Germinal center (tissue), 1 donor: ENCODE measurements at regions not wholly inside any gene's neighbourhood (a gene's known extent, or its start where the extent isn't known, plus 50 kb on each side); places are given as distances from the start of the nearest gene placed in this dataset.

Experiments used
- DNase-seq: peaks from one replicate; pipeline ENCODE4 v3.0.0; 2012; ENCODE audit warnings: mixed read lengths, low spot score

DNA sequence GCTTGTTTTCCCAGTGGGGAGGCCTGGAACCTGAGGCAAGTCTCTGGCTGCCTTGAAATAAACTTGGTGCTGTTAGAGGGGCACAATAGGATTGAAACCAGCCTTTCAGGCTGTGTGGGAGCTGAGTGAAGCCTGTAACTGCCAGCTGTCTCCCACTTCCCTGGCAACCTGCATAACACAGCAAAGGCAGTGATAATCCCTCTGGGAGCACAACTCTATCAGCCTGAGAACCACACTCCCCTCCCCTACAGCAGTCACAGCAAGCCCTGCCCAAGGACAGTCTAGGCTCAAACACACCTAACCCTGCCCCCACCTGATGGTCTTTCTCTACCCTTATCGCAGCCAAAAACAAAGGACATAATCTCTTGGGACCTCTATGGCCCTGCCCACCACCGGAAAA, 683.8 kb upstream of the ATXN8OS start:
- no peak for DNase-seq

GRCh38 chr13:69418319-69418718, 689.3 kb upstream of the ATXN8OS start:
- no peak for DNase-seq

DNA sequence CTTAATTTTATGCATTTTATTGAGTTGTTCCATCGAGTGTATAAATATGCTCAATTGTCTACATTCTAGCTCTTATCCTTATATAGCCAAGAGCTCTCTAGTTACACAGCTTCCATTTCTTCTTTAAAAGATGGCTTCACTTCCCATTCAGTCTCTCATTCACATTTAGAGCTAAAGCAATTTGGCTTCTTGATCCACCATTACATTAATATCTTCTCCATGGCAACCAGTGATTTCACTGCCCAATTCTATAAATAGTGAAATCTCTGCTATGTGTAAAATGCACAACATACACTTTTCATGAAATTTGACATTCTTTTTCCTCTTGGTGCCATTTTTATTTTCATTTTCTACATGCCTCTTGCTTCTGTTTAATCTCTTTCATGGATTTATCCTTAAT, 696.9 kb upstream of the ATXN8OS start:
- DNase-seq: no peak

GRCh38 chr13:69391756-69392155, 715.9 kb upstream of the ATXN8OS start:
- DNase-seq: no peak

DNA sequence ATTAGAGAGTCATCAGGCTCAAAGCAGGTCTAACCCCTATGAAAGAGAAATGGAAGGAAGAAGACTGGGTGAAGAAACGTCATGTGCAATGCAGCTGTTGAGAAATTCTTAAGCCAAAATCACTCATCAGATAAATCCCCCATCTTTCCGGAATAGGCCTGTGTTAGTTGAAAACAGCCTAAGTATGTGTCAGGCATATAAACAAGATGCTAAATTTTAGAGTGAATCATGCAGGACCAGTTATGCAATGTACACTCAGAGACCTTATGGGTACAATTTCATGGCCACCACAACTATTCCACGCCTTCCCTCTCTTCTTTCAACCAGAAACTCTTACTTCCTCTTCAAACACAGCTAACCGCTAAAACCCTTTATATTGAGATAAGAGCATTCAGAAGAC, 717.7 kb upstream of the ATXN8OS start:
- DNase-seq: no peak

- no peak for DNase-seq
Measured at GRCh38 chr13:69373747-69374425, 733.7 kb upstream of the ATXN8OS start.

- DNase-seq: no peak
Measured at GRCh38 chr13:69363360-69363759, 744.3 kb upstream of the ATXN8OS start.

- no peak for DNase-seq
Measured at GRCh38 chr13:69331245-69331644, 776.4 kb upstream of the ATXN8OS start.

DNA sequence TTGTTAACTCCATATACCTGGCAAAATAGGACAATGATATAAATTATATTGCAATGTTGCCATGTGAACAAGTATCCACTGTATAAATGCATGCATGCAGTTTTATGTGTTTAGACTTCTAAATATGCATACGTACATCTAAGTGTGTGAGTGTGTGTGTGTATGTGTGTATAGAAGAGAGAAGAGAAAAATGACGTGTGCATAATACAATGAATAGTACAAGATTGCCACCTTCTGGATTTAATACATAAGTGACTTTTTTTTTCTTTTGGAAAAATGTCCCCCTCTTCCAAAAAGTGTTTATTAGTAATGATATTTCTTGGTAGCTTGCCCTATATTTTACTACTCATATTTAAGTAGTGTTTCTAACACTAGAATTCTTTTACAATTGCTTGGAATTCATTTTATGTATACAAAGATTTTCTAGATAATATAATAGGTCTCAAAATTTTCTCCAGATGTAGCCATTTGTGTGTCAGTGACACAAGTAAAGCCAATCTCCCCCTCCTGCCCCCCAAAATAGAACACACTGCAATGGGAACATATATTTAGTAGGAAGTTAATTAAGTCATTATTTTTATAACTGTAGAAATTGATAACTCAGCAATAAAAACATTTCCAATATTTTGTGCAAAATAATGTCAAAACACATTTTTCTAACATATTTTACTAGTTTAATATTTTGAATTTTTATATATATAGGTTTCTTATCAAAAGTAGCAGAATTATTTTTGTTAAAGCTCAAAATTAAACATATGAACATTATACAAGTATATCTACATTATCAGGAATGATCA, 783.3 kb upstream of the ATXN8OS start:
- no peak for DNase-seq

DNA sequence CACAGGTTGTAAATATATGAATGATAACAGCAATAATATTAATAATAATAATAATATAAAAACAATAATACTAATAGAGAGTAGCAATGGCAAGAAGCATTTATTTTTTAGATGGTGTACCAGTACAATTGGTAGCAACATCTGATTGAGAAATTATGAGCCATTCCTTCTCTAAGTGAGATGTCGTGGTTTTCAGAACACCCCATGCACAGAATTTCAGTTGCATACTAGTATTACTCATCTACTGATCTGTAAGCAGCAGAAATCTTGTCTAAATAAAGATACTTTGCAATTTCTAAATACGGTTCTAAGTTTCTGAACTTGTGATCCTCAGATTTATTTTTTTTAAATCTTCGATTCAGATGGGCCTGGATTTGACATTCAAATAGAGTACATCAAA, 788.0 kb upstream of the ATXN8OS start:
- DNase-seq: no peak

- DNase-seq: no peak
Measured at GRCh38 chr13:69315039-69315438, 792.6 kb upstream of the ATXN8OS start.

- DNase-seq: no peak
Measured at GRCh38 chr13:69306766-69307165, 800.9 kb upstream of the ATXN8OS start.

DNA sequence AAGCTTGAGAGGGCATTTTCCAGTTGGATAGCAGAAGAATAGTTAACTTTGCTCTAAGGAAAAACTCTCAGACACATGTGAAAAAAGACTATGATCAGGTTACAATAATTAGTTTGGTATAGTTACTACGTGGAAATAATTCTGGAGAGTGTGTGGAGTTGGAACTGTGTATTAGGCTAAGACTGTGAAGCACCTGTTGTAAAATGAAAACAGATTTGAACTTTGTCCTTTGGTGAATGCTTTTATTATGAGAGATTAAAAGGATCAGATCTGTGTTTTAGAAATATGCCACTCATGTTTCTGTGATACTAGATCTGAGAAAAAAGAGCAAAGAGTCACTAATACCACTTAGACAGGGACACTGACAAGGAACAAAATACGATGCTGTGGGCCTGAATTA, 807.5 kb upstream of the ATXN8OS start:
- no peak for DNase-seq

DNA sequence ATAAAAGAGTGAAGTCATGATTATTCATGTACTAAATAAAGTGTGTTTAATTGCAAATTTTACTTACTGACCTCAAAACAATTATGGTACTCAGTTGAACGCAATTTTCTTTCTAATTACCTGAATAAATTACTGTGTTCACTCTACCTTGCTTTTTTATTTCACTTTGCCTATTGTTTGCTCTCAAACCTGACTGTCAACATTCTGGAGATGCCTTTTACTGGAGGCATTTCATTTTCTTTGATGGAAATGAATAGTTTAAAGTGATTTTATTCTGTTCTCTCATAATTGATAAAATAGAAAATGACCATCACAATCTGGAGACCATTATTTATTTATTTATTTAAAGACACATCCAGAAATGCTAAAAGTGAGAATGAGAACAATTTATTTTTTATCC, 811.5 kb upstream of the ATXN8OS start:
- no peak for DNase-seq

GRCh38 chr13:69292789-69293425, 814.7 kb upstream of the ATXN8OS start:
- DNase-seq: no peak

DNA sequence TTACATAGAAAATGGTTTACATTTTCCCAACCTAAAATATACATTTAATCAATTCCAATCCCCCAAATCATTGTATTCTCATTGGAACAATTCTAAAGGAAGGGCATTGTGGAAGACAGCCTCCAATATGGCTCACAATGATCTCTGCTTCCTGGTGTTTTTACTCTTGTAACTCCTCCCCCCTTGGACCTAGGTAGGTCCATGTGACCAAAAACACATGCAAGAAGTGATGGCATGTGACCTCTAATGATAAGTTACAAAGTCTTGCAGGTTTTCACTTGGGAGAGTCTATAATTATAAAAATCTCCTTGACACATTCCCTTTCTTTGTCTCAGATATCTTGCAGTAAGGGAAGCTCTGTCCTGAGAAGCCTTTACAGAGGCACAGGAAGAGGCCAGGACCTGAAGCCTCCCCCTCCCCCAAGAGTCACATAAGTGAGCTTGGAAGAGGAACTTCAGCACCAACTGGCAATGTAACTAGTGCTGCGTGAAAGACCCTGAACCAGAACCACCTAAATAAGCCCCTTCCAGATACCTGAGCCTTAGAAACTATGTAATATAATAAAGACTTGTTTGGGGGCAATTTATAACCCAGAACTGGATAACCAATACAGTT, 816.2 kb upstream of the ATXN8OS start:
- DNase-seq: no peak

DNA sequence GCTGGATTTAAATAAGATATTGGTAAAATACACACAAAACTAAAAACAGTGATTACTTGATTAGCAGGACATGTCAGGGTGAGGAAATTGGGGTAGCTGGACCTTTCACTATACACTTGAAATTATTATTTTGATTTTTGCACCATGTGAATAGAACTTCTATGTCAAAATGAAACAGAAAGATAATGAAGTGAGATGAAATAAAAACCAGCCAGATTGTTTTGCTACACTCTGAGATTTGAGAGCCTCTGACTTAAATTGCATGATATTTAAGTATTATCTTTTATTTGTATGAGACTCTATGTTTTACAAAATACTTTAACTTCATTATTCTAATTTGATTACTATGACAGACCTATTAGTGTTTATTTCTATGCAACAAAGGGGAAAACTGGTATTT, 819.6 kb upstream of the ATXN8OS start:
- DNase-seq: no peak

- DNase-seq: no peak
Measured at GRCh38 chr13:69287050-69287698, 820.5 kb upstream of the ATXN8OS start.

DNA sequence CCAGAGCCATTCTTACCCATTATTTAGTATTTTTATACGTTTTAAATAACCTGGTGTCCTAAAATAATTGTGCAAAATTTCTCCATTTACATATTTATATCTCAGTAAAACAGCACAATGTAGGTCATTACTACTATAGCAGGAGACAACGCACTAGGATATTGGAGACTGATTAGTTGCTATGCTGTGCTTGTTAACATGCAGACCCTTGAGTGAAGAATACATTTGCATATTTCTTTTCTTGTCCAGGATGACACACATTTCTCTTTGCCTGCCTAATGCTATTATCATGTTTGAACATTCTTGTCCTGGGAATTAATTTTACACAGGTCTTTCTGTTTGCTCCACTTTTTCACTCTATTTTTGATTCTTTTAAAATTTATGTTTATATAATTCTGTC, 823.8 kb upstream of the ATXN8OS start:
- no peak for DNase-seq

DNA sequence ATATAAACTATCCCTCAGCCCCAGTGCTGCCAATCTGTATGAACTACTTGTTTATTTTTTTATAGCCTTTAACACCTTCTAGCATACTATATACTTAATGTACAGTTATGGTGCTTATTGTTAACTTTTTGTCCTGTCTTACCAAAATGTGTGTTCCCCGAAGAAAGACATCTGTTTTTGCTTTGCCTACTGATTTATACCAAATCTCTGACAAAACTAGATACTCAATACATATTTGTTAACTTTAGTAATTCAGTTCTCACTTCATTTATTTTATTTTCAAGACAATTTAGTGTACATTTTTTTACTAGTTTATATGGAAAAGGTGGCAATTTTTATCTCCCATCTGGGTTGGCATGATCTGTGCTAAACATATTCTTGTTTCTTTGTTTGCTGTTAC, 824.3 kb upstream of the ATXN8OS start:
- no peak for DNase-seq

GRCh38 chr13:69280399-69280798, 827.2 kb upstream of the ATXN8OS start:
- DNase-seq: no peak

DNA sequence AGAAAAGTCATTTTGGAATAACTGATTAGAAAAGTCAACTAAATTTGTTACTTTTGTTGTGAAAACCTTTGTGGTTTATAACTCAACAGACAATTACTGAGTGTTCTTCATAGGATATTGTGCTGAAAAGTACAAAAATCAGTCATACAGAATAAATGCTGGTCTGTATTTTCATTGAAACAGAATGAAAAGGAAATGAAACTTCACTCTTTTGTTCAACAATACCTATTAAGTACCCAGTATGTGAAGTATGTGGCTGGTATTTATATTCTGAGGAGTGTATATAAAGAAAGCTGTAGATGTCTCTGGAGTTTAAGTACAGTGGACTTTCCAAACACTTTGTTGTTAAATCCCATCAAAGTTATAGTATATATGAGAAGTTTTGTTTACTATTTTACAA, 828.4 kb upstream of the ATXN8OS start:
- DNase-seq: no peak
